Stimulated activated naive CD8-positive, alpha-beta T cell treated with anti-CD3 and anti-CD28 coated beads, Interleukin-15, Interleukin-2, amounts not matched to agents 100 U/mL and 50 U/mL, for 24 hours (primary cell): ENCODE measurements at regions not wholly inside any gene's neighbourhood (a gene's known extent, or its start where the extent isn't known, plus 50 kb on each side); places are given as distances from the start of the nearest gene placed in this dataset.
"Not testable (repeated sequence)": the region's sequence is repeated elsewhere in the genome, so short reads cannot be mapped to it uniquely, and the experiment has no call there.

Experiments used
- ATAC-seq: fragments of 150-1000 bp; cut with Tn5 transposase; one replicate; pipeline ENCODE4 v1.10.0; 2021
- DNase-seq: peaks from one replicate; pipeline ENCODE4 v3.0.0; 2021

DNA sequence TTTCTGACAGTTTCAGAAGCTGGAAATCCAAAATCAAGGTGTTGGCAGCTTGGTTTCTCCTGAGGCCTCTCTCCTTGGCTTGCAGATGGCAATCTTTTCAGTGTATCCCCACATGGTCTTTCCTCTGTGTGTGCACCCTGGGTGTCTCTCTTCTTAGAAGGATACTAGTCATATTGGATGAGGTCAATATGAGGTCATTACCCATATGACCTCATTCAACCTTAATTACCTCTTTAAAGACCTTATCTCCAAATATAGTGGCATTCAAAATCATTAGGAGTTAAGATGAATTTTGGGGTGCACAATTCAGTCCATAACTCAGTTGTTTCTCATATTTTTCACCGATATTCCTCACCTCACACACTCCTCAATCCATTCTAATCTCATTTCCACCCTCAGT is 92.4 kb upstream of the TGM3 start:
- DNase-seq = no peak
- ATAC-seq = no peak

DNA sequence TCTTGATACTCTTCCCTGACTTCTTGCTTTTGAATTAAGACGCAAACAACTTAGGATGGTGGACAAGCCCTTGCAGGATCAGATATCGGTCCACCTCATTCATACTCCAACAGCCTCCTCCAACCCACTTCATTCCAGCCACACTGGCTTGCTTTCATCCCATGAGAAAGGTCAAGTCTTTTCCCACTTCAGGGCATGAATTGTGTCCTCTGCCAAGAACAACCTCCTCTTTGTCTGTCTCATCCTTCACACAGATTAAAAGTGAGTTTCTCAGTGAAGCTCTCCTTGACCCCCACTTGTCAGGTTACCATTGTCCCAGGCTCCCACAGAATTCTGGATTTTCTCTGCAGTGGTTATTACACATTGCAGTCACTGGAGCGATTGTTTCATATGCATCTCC is 91.8 kb upstream of the TGM3 start:
- DNase-seq (no peak), ATAC-seq (no peak)

DNA sequence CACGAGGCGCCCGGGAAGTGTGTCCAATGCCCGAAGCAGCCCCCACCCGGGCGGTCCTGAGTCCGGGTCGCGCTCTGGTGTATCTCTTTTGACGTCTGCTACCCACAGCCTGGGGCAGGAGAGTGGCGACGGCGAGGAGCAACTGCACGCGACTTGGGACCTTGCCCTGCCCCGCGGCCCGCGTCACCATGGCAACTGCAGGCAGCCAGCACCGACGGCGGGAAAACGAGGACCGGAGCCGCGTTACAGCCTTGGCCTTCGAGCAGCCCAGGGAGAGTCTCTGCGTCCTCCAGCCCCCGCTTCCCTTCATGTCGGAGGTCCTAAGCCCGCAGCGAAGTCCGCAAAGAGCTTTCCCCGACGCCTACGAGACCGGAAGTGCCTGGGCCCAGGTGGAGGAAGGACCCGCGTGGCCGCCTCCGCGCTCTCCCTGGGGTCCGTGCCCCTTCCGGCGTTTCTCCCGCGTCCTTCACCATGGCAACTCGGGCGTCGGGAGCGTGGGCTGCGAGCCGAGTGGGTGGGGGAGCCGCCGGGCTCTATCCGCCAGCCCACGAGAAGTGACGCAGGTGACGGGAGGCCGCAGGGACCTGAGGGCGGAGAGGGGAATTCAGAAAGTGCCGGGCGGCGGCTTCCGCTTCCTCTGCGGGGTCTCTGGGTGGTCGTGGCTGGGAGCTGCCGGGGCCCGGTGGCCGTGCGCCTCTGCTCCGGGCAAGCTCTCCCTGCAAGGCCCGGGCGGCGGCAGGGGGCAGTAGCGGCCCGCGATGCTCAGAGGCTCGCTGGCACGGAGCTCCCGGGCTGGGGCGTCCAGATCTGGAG is 88.6 kb upstream of the TGM3 start:
- ATAC-seq (peak; percentile 86), DNase-seq (peak; percentile 81)

DNA sequence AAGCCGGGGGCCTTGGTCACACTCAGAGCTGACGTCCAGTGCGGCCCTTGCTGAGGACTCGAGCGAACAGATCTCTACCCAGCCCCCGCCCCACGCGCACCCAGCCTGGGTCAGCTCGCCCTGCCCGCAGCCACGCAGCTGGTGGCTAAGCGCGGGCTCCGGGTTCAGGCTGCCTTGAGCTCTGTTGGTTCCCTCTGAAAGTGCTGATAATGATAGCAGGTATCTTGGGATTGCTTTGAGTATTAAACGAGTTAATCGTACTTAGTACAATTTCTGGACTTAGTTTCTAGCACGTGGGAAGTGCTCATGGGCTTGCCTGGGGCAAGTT is 88.1 kb upstream of the TGM3 start:
- DNase-seq (no peak), ATAC-seq (no peak)

DNA sequence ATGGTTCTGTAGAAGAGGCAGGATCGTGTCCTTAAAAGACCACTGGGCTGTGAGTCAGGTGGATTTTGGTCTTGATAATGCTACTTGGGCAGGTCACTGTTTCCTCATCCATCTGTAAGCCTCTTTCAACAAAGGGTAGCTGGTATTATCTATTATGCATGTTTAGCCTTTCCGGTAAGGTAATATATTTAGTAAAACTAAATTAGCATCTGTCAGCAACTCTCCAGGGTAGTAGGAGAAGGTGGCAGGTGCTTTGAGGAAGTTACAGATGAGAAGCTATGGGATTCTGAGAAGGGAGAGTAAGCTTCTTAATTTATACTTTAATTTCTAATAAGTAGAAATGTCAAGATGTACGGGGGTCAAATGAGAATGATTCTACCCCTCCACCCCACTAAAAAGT is 86.9 kb upstream of the TGM3 start:
- DNase-seq (no peak), ATAC-seq (no peak)

DNA sequence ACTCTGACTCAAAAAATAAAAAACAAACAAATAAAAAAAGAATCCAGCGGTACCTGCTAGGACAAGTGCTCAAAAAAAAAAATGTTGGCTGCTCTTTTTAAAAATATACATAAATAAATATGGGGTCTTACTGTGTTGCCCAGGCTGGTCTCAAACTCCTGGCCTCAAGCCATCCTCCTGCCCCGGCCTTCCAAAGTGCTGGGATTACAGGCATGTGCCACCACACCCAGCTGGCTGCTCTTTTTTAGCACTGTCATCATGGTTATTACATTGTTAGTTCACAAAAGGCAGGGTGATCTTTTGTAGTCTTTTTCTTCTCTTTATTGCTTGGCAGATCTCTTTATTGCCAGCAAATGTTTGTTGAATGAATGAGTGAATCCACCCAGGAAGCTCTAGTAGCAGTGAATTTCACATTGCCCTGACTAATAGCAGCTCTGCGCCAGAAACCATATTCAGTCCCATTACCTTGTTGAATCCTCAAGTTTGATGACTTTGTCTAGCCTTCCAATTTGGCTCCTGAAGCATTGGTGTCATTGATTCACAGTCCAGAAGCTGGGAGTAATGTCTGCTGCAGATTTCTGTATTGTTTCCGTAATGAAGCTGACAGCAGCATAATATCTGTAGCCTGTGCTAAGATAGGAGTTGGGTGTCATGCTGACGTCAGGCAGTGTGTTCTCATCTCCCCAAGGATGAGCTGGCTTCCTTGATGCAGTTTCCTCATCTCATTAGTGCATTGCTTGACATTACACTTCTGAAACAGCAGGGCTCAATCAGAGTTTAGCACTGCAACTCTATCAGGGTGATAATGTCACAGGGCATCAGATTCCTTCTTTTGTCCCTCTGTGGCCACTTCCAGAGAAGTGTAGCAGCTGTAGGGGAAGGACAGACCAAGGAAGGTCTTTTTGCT is 84.9 kb upstream of the TGM3 start:
- DNase-seq = no peak
- no peak for ATAC-seq

DNA sequence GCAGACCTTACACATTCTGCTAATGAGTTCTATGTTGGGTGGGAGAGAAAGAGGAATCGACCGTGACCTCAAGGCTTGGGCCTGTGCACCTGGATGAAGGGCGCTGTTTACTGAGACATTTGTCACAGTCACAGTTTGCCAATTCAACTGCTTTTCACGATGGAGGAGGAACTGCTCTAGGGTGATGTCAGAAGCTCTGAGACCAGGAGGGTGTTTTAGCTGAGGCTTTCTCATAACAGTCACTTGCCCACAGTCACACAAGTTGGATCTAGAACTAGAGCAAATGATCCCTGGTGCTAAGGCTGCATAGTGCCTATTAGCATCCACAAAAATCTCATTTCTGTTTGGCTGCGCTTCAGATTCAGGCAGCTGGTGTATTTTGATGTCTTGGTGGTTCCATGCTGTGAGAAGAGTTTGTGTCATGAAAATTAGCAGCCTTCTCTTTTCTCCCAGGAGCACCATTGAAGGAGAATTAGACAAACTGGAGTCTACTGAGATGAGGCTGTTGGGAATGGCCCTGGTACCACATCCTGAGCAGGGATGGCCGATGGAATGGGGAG is 83.3 kb upstream of the TGM3 start:
- DNase-seq (no peak), ATAC-seq (no peak)

DNA sequence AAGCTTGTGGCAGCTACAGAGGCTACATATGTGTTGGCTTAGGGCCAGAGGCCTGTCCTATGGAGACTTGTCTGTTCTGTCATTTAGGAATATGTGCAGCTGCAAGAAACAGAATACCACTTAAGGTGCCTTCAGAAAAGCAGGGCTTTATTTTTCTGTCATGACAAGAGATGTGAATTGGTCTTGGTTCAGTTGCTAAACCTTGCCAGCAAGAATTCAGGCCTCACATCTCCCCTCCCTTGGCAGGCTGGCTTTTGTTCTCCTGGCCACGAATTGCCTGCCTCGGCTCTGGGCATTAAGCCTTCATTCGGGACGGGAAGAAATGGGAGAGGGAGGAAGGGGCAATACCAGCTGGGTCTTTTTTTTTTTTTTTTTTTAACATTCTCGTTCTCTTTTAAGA is 82.4 kb upstream of the TGM3 start:
- no peak for ATAC-seq
- DNase-seq = no peak

DNA sequence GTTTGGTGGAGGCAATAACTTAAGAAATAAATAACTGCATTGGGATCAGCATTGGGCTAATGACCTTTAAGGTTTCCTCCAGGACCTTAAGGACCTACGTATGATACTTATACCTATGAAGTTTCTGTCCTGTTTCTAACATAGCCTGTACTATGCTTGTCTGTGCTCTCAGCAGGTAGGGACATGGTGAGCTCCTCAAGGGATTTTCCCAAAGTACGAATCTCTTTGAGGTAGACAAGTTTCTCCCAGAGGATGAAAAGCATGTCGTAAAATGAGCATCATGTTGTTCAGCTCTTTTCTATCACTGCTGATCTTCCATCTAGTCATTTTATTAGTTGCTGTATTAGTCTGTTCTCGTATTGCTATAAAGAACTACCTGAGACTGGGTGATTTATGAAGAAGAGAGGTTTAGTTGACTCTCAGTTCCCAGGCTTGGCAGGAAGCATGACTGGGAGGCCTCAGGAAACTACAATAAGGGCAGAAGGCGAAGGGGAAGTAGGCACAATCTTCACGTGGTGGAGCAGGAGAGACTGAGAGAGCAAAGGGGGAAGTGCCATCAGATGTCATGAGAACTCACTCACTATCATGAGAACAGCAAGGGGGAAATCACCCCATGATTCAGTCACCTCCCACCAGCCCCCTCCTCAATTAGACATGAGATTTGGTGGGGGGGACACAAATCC is 77.8 kb upstream of the TGM3 start:
- no peak for ATAC-seq
- peak; percentile 9 for DNase-seq

DNA sequence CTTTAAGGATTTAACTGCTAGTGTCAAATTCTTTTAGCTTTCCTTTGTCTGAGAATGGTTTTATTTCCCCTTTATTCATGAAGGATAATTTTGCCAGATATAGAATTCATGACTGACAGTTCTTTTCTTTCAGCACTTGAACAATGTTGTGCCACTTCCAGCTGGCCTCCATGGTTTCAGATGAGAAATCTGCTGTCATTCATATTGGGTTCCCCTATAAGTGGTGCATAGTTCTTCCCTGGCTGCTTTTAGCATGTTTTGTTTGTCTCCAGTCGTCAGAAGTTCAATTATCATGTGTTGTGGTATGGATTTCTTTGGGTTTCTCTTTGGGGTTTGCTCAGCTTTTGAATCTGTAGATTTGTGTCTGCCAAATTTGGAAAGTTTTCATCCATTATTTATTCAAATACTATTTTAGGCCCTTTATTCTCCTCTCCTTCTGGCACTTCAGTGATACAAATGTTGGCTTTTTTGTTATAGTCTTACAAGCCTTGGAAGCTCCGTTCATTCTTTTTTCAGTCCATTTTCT is 76.3 kb upstream of the TGM3 start:
- DNase-seq (no peak), ATAC-seq (no peak)

DNA sequence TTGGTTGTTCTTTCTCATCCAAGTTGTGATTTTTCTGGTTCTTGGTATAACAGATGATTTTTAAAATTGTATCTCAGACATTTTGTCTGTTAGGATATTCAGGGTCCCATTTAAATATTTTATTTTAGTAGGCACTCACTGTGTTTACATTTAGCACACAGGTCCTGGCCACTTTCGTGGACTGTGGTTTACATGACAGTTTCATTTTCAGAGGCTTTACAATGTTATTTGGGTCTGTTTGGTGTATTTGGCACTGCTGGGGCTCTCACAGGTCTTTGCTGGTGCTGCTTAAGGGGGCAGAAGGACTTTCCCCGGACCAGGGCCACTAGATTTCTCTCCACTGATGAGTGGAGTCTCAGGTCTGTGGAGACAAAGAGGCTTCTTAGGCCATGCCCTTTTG is 75.5 kb upstream of the TGM3 start:
- ATAC-seq (no peak), DNase-seq (no peak)

DNA sequence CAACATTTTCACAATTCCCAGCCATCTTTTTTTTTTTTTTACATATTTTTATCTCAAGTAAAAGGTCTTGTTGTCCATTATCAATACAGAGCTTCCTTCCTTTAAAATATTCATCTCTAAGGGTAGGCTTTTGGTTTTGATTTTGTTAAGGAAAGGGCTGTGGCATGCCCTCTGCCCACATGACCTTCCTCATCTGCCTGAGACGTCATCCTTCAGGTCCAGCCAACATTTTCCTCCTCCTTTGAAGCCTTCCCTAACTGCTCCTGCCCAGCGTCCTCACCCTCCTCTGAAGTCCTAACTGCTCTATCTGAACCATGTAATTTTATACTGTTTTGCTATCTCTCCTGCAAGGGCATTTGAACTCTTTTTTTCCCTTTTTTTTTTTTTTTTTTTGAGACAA is 73.9 kb upstream of the TGM3 start:
- no peak for DNase-seq
- no peak for ATAC-seq

DNA sequence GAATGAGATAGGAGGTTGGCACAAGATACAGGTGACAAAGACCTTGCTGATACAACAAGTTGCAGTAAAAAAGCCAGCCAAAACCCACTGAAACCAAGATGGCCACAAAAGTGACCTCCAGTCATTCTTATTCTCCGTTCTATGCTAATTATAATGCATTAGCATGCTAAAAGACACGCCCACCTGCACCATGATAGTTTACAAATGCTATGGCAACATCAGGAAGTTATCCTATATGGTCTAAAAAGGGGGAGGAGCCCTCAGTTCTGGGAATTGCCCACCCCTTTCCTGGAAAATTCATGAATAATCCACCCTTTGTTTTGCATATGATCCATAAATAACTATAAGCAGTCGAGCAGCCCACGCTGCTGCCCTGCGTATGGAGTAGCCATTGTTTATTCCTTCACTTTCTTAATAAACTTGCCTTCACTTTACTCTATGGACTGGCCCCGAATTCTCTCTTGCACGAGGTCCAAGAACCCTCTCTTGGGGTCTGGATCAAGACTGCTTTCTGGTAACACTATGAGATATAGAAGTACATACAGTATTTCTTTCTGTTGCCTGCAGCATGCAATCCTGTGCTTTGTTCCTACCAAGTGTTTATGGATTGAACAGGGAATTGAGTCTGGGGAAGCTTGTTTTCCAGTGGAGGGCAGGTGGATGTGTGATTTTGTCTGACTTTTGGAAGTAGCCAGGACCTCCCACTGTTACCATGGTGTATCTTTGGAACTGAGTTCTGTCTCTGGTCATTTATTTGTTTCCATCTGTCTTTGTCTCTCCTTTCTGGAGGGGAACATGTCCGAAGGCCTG is 72.0 kb upstream of the TGM3 start:
- no peak for ATAC-seq

DNA sequence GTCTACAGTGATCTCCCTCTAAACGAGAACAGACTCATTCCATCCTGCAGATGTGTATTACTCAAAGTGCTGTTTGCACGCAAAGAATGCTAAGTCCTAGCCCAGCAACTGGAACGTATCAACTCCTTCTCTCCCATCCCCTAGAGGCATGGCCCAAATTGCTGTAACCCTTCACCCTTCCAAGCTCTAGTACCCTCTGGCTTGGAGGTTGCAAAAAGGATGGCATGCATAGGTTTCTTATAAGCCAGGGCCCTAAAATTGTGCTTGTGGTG is 71.5 kb upstream of the TGM3 start:
- DNase-seq = no peak
- no peak for ATAC-seq

More for the DNA sequence above, 72.0 kb upstream of the TGM3 start:
- DNase-seq = no peak

DNA sequence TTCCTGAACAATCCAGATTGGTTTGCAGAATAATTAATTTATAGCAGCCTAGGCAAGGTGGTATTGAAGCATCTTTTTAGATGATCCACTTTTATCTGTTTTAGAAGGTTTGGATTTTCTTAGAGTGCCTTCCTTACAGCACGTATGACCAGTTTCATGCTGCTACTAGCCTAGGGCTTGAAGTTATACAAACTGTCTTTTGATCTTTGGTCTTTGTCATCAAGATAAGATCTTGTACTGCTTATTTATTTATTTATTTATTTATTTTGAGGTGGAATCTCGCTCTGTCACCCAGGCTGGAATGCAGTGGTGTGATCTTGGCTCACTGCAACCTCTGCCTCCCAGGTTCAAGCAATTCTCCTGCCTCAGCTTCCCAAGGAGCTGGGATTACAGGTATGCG is 68.5 kb upstream of the TGM3 start:
- ATAC-seq, DNase-seq: not testable (repeated sequence)

DNA sequence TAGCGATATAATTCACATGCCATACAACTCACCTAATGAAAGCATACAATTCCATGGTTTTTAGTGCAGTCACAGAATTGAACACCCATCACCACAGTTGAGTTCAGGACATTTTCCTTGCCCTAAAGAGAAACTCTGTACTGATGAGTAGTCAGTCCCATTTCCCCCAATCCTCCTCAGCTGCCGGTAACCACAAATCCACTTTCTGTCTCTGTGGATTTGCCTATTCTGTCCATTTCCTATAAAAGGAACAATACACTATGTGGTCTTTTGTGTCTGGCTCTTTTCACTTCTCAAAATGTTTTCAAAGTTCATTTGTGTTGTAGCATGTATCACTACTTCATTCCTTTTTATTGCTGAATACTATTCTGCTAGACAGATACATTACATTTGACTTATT is 67.9 kb upstream of the TGM3 start:
- no peak for ATAC-seq
- no peak for DNase-seq

DNA sequence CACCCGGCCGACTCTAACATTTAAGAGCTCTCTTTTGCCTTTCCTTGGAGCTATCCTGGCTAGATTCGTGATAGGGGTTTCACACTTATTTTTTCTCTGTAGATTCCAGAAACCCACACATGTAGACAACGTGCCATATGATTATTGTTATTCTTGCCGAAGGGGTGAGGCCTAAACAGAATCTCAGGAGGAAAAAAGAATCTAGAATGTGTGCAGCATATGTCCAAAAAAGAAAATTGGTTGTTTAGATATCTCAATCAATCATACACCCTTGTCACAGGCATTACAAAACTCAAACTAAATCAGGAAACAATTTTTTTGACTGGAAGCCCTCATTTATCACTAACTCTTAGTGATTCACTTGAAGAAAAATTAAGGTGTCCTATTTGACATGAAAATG is 66.9 kb upstream of the TGM3 start:
- no peak for ATAC-seq
- no peak for DNase-seq

DNA sequence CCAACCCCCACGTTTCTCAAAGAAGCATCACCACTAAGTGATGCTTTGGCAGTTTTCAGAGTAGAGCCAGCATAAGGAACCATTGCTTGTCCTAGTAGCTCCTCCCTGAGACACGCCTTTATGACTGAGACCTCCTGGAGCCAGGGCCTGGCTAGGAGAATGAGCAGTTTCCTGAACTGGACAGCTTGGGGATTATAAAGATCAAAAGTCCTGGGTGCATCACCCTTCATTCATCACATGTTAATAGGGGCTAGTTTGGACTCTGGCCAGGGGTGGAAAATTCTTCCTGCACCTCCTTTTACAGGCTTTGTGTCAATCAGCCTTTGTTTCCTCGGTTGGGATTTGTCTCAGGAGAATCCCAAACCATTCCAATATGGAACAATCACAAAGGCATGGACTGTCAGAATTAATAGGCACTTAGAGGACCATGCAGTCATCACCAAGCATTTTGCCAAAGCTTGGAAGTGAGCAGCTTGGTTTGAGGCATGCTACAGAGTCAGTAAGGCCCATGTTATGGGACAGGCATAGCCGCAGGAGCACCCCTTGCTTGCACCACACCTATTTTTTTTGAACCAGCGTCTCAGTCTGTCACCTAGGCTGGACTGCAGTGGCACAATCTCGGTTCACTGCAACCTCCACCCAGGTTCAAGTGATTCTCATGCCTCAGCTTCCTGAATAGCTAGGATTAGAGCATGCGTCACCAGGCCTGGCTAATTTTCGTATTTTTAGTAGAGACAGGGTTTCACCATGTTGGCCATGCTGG is 64.9 kb upstream of the TGM3 start:
- ATAC-seq (no peak), DNase-seq (no peak)

DNA sequence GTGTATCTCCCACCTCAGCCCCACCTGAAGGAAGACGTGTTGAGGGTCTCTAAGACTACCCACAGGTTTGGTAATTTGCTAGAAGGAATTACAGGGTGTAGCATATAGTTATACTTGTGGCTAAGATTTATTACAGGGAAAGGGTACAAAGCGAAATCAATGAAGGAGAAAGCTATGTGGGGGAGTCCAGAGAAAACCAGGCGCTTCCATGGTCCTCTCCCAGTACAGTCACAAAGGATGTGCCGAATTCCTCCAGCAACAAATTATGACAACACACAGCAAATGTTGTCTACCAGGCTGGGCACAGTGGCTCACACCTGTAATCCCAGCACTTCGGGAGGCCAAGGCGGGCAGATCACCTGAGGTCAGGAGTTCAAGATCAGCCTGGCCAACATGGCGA is 64.1 kb upstream of the TGM3 start:
- DNase-seq = no peak
- ATAC-seq = no peak

DNA sequence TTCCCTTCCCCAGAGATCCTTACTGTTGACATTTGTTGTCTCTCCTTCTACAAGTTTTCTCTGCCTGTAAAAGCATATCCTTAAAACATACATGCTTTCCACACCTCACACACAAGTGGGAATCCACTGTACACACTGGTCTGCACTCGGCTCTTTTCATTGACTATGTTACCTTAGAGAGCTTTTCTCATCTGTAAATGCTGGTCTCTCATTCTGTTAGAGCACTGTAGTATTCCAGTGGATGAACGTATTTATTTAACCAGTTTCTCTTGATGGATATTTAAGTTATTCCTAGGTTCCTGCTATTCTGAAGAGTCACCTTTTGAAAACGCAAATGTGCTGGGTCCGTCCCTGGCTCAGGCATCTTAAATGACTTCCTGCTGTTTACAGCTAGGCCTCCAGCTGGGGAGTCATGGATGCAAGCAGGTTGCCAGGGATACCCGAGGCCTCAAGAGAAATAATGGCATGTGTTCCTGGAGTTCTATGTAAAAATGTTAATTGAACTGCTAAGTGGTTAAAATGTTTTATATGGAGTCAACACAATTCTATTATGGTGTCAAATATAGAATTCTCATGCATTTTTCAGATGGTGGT is 61.1 kb upstream of the TGM3 start:
- no peak for ATAC-seq
- no peak for DNase-seq

DNA sequence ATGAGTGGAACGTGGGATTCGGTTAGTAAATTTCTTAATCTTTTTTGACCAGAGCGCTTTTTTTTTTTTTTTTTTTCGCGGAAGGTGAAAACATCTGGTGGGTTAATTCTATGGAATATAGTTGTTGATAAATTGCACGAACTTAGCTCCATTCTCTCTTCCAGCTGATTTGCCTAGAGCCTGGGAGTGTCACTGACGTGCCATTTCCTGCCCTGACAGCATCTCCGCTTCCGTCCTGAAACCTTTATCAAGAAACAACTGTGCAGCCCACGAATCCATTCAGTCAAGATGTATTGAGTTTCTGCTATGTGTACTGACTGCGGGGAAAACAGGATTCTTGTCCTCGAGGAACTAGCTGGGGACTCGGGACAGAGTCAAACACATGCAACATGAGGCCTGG is 59.5 kb upstream of the TGM3 start:
- DNase-seq (no peak), ATAC-seq (no peak)
